GM19467 (cell line): ENCODE measurements at regions not wholly inside any gene's neighbourhood (a gene's known extent, or its start where the extent isn't known, plus 50 kb on each side); places are given as distances from the start of the nearest gene placed in this dataset.
"Not testable (repeated sequence)": the region's sequence is repeated elsewhere in the genome, so short reads cannot be mapped to it uniquely, and the experiment has no call there.

ENCODE experiments used
- ATAC-seq: cut with Tn5 transposase; IDR thresholded peaks from one replicate; pipeline ENCODE4 v1.9.1; 2021; ENCODE audit warnings: mild to moderate bottlenecking, moderate library complexity; ENCODE audit not compliant: unreplicated experiment

DNA sequence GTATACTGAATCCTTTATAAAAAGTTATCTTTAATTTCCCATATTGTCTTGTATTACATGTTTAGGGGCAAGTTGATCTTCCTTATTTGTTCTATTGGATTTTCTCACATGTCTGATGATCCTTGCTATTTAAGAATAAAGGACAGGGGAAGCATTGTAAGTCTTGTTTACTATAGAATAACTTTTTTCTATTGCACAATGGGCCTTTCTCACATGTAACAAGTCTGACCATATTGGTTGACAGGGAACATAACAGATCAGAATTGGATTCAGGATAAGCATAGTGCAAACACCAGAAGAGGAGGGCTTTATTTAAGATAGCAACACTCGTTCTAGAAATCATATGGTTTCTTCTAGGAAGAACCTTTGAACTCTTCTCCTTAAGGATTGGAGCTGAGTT, 257.9 kb upstream of the RBMS3 start:
- no peak for ATAC-seq

DNA sequence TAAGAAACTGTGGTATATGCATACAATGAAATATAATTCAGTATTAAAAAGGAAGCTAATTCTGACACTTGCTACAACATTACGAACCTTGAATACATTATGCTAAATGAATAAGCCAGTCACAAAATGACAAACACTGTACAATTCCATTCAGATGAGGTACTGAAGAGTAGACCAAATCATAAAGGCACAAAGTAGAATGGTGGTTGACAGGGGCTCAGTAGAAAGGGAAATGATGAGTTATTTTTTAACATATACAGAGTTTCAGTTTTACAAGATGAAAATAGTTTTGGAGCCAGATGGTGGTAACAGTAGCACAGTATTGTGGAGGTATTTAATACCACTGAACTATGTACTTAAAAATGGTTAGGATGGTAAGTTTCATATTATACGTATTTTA, 254.6 kb upstream of the RBMS3 start:
- ATAC-seq = peak; percentile 98

DNA sequence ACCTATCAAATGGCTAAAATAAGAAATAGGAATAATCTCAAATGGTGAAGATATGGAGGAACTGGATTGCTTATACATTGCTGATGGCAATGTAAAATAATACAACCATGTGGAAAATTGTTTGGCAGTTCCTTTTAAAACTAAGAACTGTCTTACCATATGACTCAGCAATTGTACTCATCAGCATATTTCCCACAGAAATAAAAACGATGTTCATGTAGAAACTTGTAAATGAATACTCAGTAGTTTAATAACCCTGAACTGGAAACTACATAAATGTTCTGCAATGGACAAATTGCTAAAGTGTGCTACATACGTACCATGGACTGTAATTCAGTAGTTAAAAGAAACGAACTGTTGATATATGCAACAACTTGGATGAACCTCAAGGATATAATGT, 253.9 kb upstream of the RBMS3 start:
- ATAC-seq = no peak

GRCh38 chr3:29031175-29031574, 249.7 kb upstream of the RBMS3 start:
- ATAC-seq = not testable (repeated sequence)

GRCh38 chr3:29033511-29033910, 247.4 kb upstream of the RBMS3 start:
- ATAC-seq = no peak

DNA sequence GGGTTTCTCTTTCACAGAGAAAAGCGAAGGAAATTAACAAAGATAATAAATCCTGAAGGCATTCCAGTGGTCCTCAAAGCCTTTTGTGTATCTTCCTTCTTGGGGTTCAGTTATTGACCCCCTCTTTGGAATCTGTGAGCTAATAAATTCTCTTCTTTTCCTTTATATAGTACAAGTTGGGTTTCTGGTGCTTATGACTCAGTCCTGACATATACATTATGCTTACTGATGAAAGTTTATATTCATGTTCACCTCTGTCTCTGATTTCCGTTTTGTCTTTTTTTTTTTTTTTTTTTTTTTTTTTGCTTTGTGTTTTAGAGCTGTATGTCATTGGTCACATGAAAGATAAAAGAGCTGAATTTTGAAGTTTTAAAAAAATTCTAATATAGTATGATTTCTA, 230.7 kb upstream of the RBMS3 start:
- ATAC-seq = no peak

- no peak for ATAC-seq
Observed at GRCh38 chr3:29057326-29057725, 223.5 kb upstream of the RBMS3 start.

DNA sequence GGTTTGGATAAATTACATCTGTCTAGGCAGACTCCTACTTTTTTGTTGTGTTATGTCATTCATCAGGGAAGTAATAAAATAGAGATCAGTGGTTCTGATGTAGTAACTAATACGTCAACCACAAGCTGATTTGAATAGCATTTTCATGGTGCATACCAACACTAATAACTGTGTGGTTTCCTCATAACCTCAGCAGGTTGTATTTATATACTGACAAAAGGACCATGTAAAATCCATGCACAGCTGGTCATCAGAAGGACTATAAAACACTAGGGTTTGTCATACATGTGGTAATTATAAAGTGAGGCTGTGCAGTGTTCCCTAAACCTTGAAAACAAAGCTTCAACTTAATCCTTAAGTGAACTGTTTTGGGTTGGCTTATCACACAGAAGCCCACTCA, 216.8 kb upstream of the RBMS3 start:
- ATAC-seq = no peak

- ATAC-seq = no peak
Observed at GRCh38 chr3:29065211-29065785, 215.6 kb upstream of the RBMS3 start.

- ATAC-seq = no peak
Observed at GRCh38 chr3:29067007-29067406, 213.9 kb upstream of the RBMS3 start.

DNA sequence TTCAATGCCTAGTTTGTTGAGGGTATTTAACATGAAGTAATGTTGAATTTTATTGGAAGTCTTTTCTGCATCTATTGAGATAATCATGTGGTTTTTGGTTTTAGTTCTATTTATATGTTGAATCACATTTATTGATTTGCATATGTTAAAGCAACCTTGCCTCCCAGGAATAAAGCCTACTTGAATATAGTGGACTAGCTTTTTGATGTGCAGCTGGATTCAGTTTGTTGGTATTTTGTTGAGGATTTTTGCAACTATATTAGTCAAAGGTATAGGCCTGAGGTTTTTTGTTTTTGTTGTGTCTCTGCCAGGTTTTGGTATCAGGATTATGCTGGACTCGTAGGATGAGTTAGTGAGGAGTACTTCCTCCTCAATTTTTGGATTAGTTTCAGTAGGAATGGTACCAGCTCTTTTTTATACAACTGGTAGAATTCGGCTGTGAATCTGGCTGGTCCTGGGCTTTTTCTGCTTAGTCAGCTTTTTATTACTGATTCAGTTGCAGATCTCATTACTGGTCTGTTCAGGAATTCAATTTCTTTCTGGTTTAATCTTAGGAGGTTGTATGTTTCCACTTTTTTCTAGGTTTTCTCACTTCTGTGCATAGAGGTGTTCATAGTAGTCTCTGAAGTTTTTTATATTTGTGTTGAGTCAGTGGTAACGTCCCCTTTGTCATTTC, 209.8 kb upstream of the RBMS3 start:
- ATAC-seq = no peak

- ATAC-seq = no peak
Observed at GRCh38 chr3:29072611-29073010, 208.3 kb upstream of the RBMS3 start.

GRCh38 chr3:29077356-29077755, 203.5 kb upstream of the RBMS3 start:
- no peak for ATAC-seq

- no peak for ATAC-seq
Observed at GRCh38 chr3:29079358-29079757, 201.5 kb upstream of the RBMS3 start.

DNA sequence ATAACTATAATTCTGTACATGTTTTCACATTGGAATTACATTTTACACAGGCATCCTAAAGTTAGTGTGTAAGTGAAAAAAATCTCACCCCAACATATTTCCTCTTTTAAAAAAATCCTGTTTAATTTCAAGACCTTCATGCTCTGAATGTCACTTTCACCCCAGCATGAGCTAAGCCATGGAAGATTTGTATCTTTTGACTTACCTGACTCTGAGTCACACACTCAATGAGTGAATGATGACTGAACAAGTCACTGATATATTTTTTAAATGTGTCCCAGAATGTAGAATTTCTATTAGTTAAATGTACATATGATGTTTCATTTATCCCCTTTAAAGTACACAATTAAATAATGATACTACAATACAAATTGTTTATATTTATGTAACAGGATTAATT, 199.9 kb upstream of the RBMS3 start:
- no peak for ATAC-seq

- ATAC-seq = no peak
Observed at GRCh38 chr3:29083081-29083480, 197.8 kb upstream of the RBMS3 start.

GRCh38 chr3:29083676-29084075, 197.2 kb upstream of the RBMS3 start:
- no peak for ATAC-seq

DNA sequence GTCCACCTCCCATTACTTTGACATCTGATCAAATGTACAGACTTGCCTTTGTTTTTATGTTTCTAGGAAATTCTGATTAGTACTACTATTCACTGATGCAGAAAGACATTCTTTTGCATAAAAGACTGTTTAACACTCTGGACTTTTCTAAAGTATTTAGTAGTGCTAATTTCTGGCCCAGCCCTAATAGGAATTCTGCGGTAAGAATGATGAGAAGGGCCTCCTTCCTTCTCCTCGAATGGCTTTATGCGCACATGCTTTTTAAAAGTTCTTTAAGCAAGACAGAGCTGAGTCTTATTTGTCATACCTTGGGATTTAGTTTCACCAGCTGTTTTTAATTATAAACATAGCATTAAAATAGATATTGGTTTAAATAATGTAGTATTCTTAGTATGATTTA, 192.3 kb upstream of the RBMS3 start:
- ATAC-seq = no peak

DNA sequence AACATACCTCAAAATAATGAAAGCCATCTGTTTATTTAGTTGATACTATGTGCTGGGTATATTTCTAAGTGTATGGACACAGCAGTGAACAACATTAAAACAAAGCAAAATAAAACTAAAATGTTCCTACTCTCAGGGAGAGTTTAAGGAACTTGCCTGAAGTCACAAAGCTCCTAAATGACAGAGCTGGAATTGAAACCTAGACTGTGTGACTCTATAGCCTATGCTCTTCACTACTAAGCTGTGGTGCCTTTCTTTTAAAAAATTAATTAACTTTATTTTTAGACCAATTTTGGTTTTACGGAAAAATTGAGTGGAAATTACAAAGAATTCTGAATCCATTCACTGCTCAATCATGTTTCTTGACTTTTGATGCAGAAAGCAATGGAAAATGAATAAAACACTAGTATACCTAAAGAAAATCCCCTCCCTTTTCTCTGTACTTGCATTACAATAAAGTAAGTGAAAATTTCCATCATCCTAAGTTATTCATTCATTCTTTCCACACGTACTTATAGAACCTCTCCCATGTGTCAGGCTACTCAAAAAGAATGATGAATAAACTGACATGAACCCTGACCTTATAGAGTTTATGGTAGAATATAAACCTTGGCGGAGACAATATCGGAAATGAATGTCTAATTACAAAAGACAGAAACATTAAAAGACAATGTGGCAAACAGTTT, 189.8 kb upstream of the RBMS3 start:
- no peak for ATAC-seq

- no peak for ATAC-seq
Observed at GRCh38 chr3:29091599-29092189, 189.2 kb upstream of the RBMS3 start.

DNA sequence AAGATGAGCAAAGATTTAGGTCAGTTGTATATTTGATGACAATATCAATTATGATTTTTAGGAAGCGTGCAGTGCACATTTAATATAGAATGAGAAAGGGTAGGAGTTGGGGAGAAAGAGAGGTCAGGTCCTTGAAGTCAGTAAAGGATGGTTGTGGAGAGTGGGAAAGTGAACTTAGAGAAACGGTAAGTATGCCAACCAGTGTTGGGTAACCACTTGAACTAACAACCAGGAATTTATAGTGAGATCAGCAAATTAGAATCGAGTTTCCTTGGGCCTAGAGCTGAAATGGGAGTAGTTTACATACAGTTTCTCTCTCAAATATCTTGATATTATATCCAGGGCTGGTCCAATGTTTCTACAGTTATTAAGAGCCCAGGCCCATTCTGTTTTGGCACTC, 188.5 kb upstream of the RBMS3 start:
- ATAC-seq = no peak

DNA sequence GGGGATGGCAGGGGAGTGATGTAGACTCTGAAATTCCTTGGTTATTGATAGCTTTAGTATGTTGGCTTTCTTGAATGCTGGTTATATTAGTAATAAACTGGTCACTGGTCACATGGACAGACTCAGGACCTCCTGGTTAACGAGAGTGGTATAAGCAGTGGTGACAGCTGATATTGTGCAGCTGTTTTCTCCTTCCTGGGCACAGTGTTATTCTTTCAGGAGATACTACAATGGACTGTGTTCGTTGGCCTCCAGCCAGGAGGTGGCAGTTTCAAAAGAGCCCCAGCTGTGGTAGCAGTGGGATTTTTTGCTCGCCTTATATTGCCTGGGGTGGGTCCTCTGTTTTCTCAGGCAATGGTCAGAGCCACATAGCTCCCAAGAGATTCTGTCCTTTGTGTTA, 181.6 kb upstream of the RBMS3 start:
- ATAC-seq = no peak
